GM23248 (cell line): ENCODE measurements at regions not wholly inside any gene's neighbourhood (a gene's known extent, or its start where the extent isn't known, plus 50 kb on each side); places are given as distances from the start of the nearest gene placed in this dataset.

Experiments
- DNase-seq: peaks from one replicate; pipeline ENCODE4 v3.0.0-alpha.2; 2015
- H2AFZ ChIP-seq: fragments of 200-600 bp; sonication (generic); 2 replicates; pipeline ENCODE4 v1.6.1; 2016; ENCODE audit warnings: antibody characterized with exemption
- H3F3A ChIP-seq: fragments of 200-600 bp; sonication (generic); 2 replicates; pipeline ENCODE4 v1.6.1; 2016; ENCODE audit warnings: mild to moderate bottlenecking, antibody characterized with exemption, mixed run types; ENCODE audit not compliant: insufficient read depth
- H3K27ac ChIP-seq: fragments of 200-600 bp; sonication (generic); 2 replicates; pipeline ENCODE4 v1.5.1; 2016; ENCODE audit warnings: mild to moderate bottlenecking
- H3K27me3 ChIP-seq: fragments of 200-600 bp; sonication (generic); replicated peaks from 2 replicates; pipeline ENCODE4 v1.6.1; 2016; ENCODE audit warnings: mild to moderate bottlenecking; ENCODE audit not compliant: insufficient read depth
- H3K36me3 ChIP-seq: fragments of 200-600 bp; sonication (generic); 2 replicates; pipeline ENCODE4 v1.6.1; 2016; ENCODE audit warnings: low read depth, mild to moderate bottlenecking
- H3K4me1 ChIP-seq: fragments of 200-600 bp; sonication (generic); 2 replicates; pipeline ENCODE4 v1.6.1; 2016; ENCODE audit warnings: mild to moderate bottlenecking; ENCODE audit not compliant: insufficient read depth
- H3K4me2 ChIP-seq: fragments of 200-600 bp; sonication (generic); one replicate; pipeline ENCODE4 v1.6.1; 2016; ENCODE audit warnings: mild to moderate bottlenecking; ENCODE audit not compliant: unreplicated experiment
- H3K4me3 ChIP-seq: fragments of 200-600 bp; sonication (generic); 2 replicates; pipeline ENCODE4 v1.5.1; 2016; ENCODE audit warnings: mild to moderate bottlenecking
- H3K79me2 ChIP-seq: fragments of 200-600 bp; sonication (generic); 2 replicates; pipeline ENCODE4 v1.6.1; 2016; ENCODE audit warnings: mild to moderate bottlenecking; ENCODE audit not compliant: insufficient read depth
- H3K9ac ChIP-seq: fragments of 200-600 bp; sonication (generic); 2 replicates; pipeline ENCODE4 v1.6.1; 2016; ENCODE audit warnings: mild to moderate bottlenecking
- H3K9me2 ChIP-seq: fragments of 200-600 bp; sonication (generic); 2 replicates; pipeline ENCODE4 v1.6.1; 2016; ENCODE audit warnings: mixed run types, mild to moderate bottlenecking, moderate library complexity; ENCODE audit not compliant: insufficient read depth
- H3K9me3 ChIP-seq: fragments of 200-600 bp; sonication (generic); one replicate; pipeline ENCODE4 v1.6.1; 2017; ENCODE audit warnings: low read depth
- H4K20me1 ChIP-seq: fragments of 200-600 bp; sonication (generic); 2 replicates; pipeline ENCODE4 v1.6.0; 2016; ENCODE audit not compliant: insufficient read depth
- EZH2 ChIP-seq: fragments of 200-600 bp; sonication (generic); IDR thresholded peaks from 2 replicates; pipeline ENCODE4 v1.6.1; 2018; ENCODE audit warnings: antibody characterized with exemption, mild to moderate bottlenecking; ENCODE audit not compliant: insufficient read depth, poor library complexity, severe bottlenecking
- EZH2phosphoT487 ChIP-seq: fragments of 200-600 bp; sonication (generic); IDR thresholded peaks from 2 replicates; pipeline ENCODE4 v1.6.1; 2018; ENCODE audit warnings: antibody characterized with exemption, moderate library complexity, mild to moderate bottlenecking, low read depth; ENCODE audit not compliant: insufficient read depth
- WGBS, 2 experiments: methylation state at CpG; one replicate each; pipeline ENCODE4 v1.1.6; 2015 to 2017; ENCODE audit warnings: low lambda C conversion rate in 2 of 2, low coverage in 1 of 2; ENCODE audit errors: missing lambda C conversion rate in 2 of 2; 5-methylcytosine and 5-hydroxymethylcytosine counted together
- in situ Hi-C: fragments of 300-500 bp; cut with MboI; formaldehyde crosslinking; loops from 2 replicates; pipeline ENCODE4 v1.15.0; 2020

DNA sequence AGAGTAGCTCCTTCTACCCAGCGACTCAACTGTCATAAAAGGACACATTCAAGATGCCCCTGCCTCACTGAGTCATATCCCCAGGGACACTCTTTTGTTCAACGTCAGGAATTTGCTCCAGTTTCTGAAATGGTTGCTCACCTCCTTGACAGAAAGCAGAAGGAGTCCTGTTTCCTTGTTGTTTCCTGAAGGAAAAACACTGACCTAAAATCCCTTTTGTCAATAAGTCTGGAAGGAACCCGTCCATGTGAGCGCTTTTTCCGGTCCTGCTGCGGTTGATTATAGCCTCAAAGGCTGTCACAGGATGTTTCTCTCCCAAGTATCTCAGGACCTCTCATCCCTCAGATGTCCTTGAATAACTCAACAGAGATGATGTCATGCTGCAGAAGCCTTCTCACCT is 113.6 kb upstream of the PLEKHG1 start:
- Histone ChIP-seq H3K27me3 (0 out of 2 replicates have a peak, but pooled peaks cover 5% of the 10 kb centered on the region), H3K9ac (no peak overlapping the region), H3K4me3 (no peak overlapping the region), H4K20me1 (no peaks in the 10 kb centered on the region), H3K9me3 (no peaks in the 10 kb centered on the region), H3K9me2 (no peaks in the 10 kb centered on the region), H3F3A (no peaks in the 10 kb centered on the region), H3K4me1 (peaks cover under 1% of the 10 kb centered on the region; the same call in 1 of the 2 replicates), H3K4me2 (no peak overlapping the region), H2AFZ (no peak overlapping the region), H3K36me3 (no peaks in the 10 kb centered on the region), H3K79me2 (no peaks in the 10 kb centered on the region), H3K27ac (no peak overlapping the region)
- WGBS, 2 experiments: 57 to 66% methylated on average over 6 of the region's 6 CpGs
- TF ChIP-seq EZH2phosphoT487: no peak
- TF ChIP-seq EZH2: no peak
- in situ Hi-C loops: no loop called here
- DNase-seq: peak; percentile 44

DNA sequence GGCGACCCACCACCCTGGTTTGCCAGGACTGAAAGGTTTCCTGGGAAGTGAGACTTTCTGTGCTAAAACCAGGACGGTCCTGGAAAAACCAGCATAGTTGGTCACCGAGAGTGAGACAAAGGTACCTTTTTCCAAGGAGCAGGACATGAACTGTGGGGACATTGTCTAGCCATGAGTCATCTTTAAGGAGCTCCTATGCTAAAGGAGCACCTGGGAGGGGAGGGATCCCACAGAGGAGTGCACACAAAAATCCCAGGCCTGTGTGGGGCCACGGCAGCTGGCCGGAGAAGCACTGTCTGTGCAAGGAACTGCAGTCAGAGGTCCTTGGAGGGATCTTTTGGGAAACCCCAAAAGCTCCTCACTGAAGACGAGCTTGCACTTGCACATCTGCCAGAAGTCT is 109.1 kb upstream of the PLEKHG1 start:
- Histone ChIP-seq H3K9ac (no peak overlapping the region), H3K36me3 (no peaks in the 10 kb centered on the region), H3F3A (no peaks in the 10 kb centered on the region), H3K79me2 (no peaks in the 10 kb centered on the region), H3K27me3 (0 out of 2 replicates have a peak, but pooled peaks cover 6% of the 10 kb centered on the region), H3K4me2 (no peak overlapping the region), H3K9me2 (no peaks in the 10 kb centered on the region), H3K27ac (no peak overlapping the region), H3K4me1 (peaks cover 7% of the 10 kb centered on the region), H4K20me1 (no peaks in the 10 kb centered on the region), H2AFZ (no peak overlapping the region), H3K4me3 (no peak overlapping the region), H3K9me3 (no peaks in the 10 kb centered on the region)
- in situ Hi-C loops: no loop called here
- DNase-seq: no peak
- TF ChIP-seq EZH2phosphoT487: no peak
- TF ChIP-seq EZH2: no peak
- WGBS, 2 experiments: 87 to 94% methylated on average over 6 of the region's 6 CpGs

DNA sequence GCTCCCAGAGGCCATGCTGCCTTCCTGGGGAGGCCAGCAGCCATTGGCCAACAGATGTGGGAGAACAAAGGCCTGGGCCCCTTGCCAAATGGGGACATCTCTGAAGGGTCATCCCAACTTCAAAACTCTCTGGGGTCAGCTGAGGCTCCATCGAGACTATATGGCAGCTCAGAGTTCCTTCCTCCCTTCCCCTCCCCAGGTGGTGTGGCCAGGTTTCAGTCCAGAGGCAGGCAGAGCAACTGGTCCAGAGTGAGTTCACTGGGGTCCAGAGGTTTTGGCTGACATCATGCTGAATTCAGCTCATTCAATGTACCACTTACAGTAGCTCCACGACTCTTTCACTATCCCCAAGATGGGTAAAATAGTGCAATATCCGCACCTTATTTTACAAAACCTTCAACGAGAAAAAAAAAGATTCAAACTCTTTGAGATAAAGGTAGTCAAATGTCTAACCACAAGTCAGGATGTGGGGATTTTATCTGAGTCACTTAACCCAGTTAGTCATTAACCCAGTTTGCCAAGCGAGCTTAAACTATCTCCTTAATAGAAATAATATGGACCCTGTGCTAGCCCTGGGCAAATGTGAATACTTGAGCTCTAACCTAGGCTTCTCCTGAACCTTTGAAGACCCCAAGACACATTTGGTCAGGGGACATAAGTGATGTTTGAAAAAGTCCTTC is 108.4 kb upstream of the PLEKHG1 start:
- no peak overlapping the region for H3K4me3 ChIP-seq
- H2AFZ ChIP-seq: no peak overlapping the region
- no peak overlapping the region for H3K27ac ChIP-seq
- H3K79me2 ChIP-seq: no peaks in the 10 kb centered on the region
- H3K4me1 ChIP-seq: peaks cover 7% of the 10 kb centered on the region
- no peak overlapping the region for H3K9ac ChIP-seq
- WGBS, 2 experiments: 52 to 60% methylated on average over 5 of the region's 5 CpGs
- no peaks in the 10 kb centered on the region for H3F3A ChIP-seq
- peak; percentile 75 for DNase-seq
- no peaks in the 10 kb centered on the region for H4K20me1 ChIP-seq
- no peak overlapping the region for H3K4me2 ChIP-seq
- H3K27me3 ChIP-seq: 0 out of 2 replicates have a peak, but pooled peaks cover 10% of the 10 kb centered on the region
- H3K9me3 ChIP-seq: no peaks in the 10 kb centered on the region
- no peak for TF ChIP-seq EZH2
- no peak for TF ChIP-seq EZH2phosphoT487
- H3K36me3 ChIP-seq: no peaks in the 10 kb centered on the region
- in situ Hi-C loops: no loop called here
- no peaks in the 10 kb centered on the region for H3K9me2 ChIP-seq

DNA sequence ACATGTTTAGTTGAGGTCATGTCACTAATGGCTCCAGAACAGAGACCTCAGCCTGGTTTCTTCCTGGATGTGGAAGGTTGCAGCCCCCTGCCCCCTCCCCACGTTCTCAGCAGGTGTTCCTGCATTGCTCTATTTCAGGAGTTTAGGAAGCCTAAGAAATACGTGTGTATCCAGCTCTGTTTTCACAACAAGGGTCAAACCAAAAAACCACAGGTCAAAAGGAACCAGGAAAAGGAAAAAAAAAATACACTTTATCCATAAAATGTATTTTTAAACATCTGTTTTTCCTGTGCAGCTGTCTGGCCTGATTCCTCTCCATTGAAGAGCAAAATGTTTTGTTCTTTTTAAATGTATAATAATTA is 107.9 kb upstream of the PLEKHG1 start:
- no peak overlapping the region for H3K4me3 ChIP-seq
- H3K27me3 ChIP-seq: 0 out of 2 replicates have a peak, but pooled peaks cover 10% of the 10 kb centered on the region
- in situ Hi-C loops: no loop called here
- no peaks in the 10 kb centered on the region for H3K9me3 ChIP-seq
- no peak overlapping the region for H2AFZ ChIP-seq
- H3K9me2 ChIP-seq: no peaks in the 10 kb centered on the region
- no peak overlapping the region for H3K9ac ChIP-seq
- no peaks in the 10 kb centered on the region for H3F3A ChIP-seq
- no peak overlapping the region for H3K4me2 ChIP-seq
- H3K4me1 ChIP-seq: peaks cover 7% of the 10 kb centered on the region
- no peaks in the 10 kb centered on the region for H3K36me3 ChIP-seq
- 60 to 62% methylated on average over 2 of the region's 2 CpGs for WGBS, 2 experiments
- H4K20me1 ChIP-seq: no peaks in the 10 kb centered on the region
- TF ChIP-seq EZH2 (no peak), EZH2phosphoT487 (no peak)
- no peak overlapping the region for H3K27ac ChIP-seq
- DNase-seq: no peak
- H3K79me2 ChIP-seq: no peaks in the 10 kb centered on the region

DNA sequence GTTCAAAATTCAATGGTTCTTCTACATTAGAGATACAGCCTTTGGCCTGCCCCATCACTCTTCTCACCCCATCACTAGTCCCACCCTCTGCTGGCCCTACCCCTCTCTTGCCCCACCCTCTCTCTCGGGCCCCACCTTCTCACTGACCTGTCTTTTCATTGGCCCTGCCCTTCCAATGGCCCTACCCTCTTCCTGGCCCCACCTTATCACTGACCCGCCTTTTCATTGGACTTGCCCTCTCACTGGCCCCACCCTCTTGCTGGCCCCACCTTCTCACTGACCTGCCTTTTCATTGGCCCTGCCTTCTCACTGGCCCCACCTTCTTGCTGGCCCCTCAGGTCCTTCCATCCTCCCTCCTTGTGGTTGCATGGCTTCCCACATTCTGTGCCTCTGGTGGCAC is 107.2 kb upstream of the PLEKHG1 start:
- 92 to 97% methylated on average over 2 of the region's 2 CpGs for WGBS, 2 experiments
- 0 out of 2 replicates have a peak, but pooled peaks cover 10% of the 10 kb centered on the region for H3K27me3 ChIP-seq
- H4K20me1 ChIP-seq: no peaks in the 10 kb centered on the region
- peaks cover 7% of the 10 kb centered on the region for H3K4me1 ChIP-seq
- H2AFZ ChIP-seq: no peak overlapping the region
- no peaks in the 10 kb centered on the region for H3K9me2 ChIP-seq
- H3F3A ChIP-seq: no peaks in the 10 kb centered on the region
- TF ChIP-seq EZH2phosphoT487 (no peak), EZH2 (no peak)
- H3K36me3 ChIP-seq: no peaks in the 10 kb centered on the region
- no peak overlapping the region for H3K4me3 ChIP-seq
- H3K79me2 ChIP-seq: no peaks in the 10 kb centered on the region
- no peak overlapping the region for H3K9ac ChIP-seq
- no peak overlapping the region for H3K4me2 ChIP-seq
- no peaks in the 10 kb centered on the region for H3K9me3 ChIP-seq
- no peak for DNase-seq
- in situ Hi-C loops: no loop called here
- no peak overlapping the region for H3K27ac ChIP-seq
